K562 (cell line): ENCODE measurements at regions not wholly inside any gene's neighbourhood (a gene's known extent, or its start where the extent isn't known, plus 50 kb on each side); places are given as distances from the start of the nearest gene placed in this dataset.

Experiments
- ATAC-seq: fragments of 200-7000 bp; cut with Tn5 transposase; 3 replicates; pipeline ENCODE4 v1.9.1; 2020; ENCODE audit warnings: moderate library complexity
- BruUV-seq: library from RNA; stranded (reverse); fragments of 400-500 nt; replicated peaks from 2 replicates; lab custom pipeline; 2021; lab: Mats Ljungman, UMichigan
- CTCF ChIA-PET: fragments of 300-600 bp; formaldehyde crosslinking; extraction: SDS; loops from one replicate; lab custom pipeline; 2021; ENCODE audit warnings: low intra/inter-chr PET ratio; lab: Yijun Ruan, JAX
- POLR2A ChIA-PET: fragments of 300-600, 350-650 bp; sonication (Branson Sonifier 250); formaldehyde crosslinking; extraction: SDS; loops from one replicate; lab custom pipeline; 2021; ENCODE audit warnings: antibody characterized with exemption, inconsistent platforms; lab: Yijun Ruan, JAX
- DNase-seq, 4 experiments: peaks; one replicate each; pipeline versions ENCODE4 v3.0.0 to v3.0.0-alpha.2; 2011 to 2018; ENCODE audit warnings: low spot score in 3 of 4, mixed read lengths in 3 of 4; ENCODE audit errors: extremely low read depth in 1 of 4
- FAIRE-seq: peaks from 2 replicates; lab custom pipeline; 2011; peaks lifted over from hg19 to GRCh38; lab: Jason Lieb, UNC
- H2AFZ ChIP-seq: 2 replicates; pipeline ENCODE4 v1.6.0; 2011; ENCODE audit warnings: low read depth, low read length, control low read depth, inconsistent platforms
- H3K27ac ChIP-seq: fragments of 200-600 bp; 3 replicates; pipeline ENCODE4 v1.8.0; 2011; ENCODE audit warnings: low read depth, mild to moderate bottlenecking, control low read depth, inconsistent platforms, low read length, moderate library complexity, mixed read lengths; ENCODE audit errors: extremely low read depth
- H3K27me3 ChIP-seq, 2 experiments: fragments of 300-600 bp in 1 of 2; 2 replicates in 1 of 2; 3 replicates in 1 of 2; pipeline versions ENCODE4 v1.6.0 to v1.8.0; 2011; ENCODE audit warnings: inconsistent platforms in 2 of 2, low read length in 2 of 2, mild to moderate bottlenecking in 1 of 2, mixed read lengths in 1 of 2, moderate library complexity in 1 of 2; ENCODE audit not compliant: control insufficient read depth in 2 of 2, insufficient read depth in 2 of 2
- H3K36me3 ChIP-seq: fragments of 300-600 bp; 3 replicates; pipeline ENCODE4 v1.8.0; 2011; ENCODE audit warnings: mild to moderate bottlenecking, low read length, inconsistent platforms; ENCODE audit not compliant: control insufficient read depth, insufficient read depth
- H3K4me1 ChIP-seq, 2 experiments: fragments of 200-600 bp in 1 of 2; replicated peaks in 1 of 2; 2 replicates in 1 of 2; 3 replicates in 1 of 2; pipeline versions ENCODE4 v1.5.1 to v1.8.0; 2011; ENCODE audit warnings: inconsistent platforms in 2 of 2, low read length in 2 of 2, mild to moderate bottlenecking in 1 of 2, mixed read lengths in 1 of 2, moderate library complexity in 1 of 2; ENCODE audit not compliant: control insufficient read depth in 2 of 2, insufficient read depth in 2 of 2
- H3K4me2 ChIP-seq: 2 replicates; pipeline ENCODE4 v1.6.1; 2011; ENCODE audit warnings: low read length, control low read depth, inconsistent platforms, mixed read lengths; ENCODE audit not compliant: insufficient read depth
- H3K4me3 ChIP-seq: fragments of 200-600 bp; sonication (generic), shearing (Covaris generic); 2 replicates; pipeline ENCODE4 v1.5.1; 2016; ENCODE audit warnings: control low read depth, inconsistent platforms
- H3K79me2 ChIP-seq: fragments of 200-600 bp; 3 replicates; pipeline ENCODE4 v1.8.0; 2011; ENCODE audit warnings: low read length, inconsistent platforms; ENCODE audit not compliant: control insufficient read depth, insufficient read depth
- H3K9ac ChIP-seq, 2 experiments: 2 replicates each; pipeline versions ENCODE4 v1.6.0 to v1.6.1; 2011; ENCODE audit warnings: low read depth in 2 of 2, low read length in 2 of 2, control low read depth in 1 of 2, inconsistent platforms in 1 of 2, mild to moderate bottlenecking in 1 of 2, mixed read lengths in 1 of 2; ENCODE audit not compliant: insufficient read depth in 1 of 2
- H3K9me1 ChIP-seq: one replicate; pipeline ENCODE4 v1.6.0; 2011; ENCODE audit warnings: inconsistent platforms, mild to moderate bottlenecking, low read length, moderate library complexity; ENCODE audit not compliant: control insufficient read depth, insufficient read depth
- H3K9me3 ChIP-seq: replicated peaks from 2 replicates; pipeline ENCODE4 v1.5.1; 2011; ENCODE audit warnings: low read depth, low read length, inconsistent platforms; ENCODE audit not compliant: control insufficient read depth, insufficient read depth
- H4K20me1 ChIP-seq: replicated peaks from 2 replicates; pipeline ENCODE4 v1.6.1; 2011; ENCODE audit warnings: low read length, inconsistent platforms, mixed read lengths; ENCODE audit not compliant: control insufficient read depth, insufficient read depth
- CBX2 ChIP-seq: fragments of 200-600 bp; sonication (generic); IDR thresholded peaks from one replicate; pipeline ENCODE4 v1.6.1; 2012; ENCODE audit warnings: mild to moderate bottlenecking, low read length, inconsistent platforms; ENCODE audit not compliant: insufficient read depth, poor library complexity, severe bottlenecking
- CREM ChIP-seq: IDR thresholded peaks from 2 replicates; pipeline ENCODE4 v1.6.1; 2014; ENCODE audit warnings: antibody characterized with exemption, low read depth
- CTCF ChIP-seq, 3 experiments: IDR thresholded peaks in 2 of 3; conservative IDR thresholded peaks in 1 of 3; 2 replicates each; pipeline ENCODE4 v1.5.1; 2011 to 2012; ENCODE audit warnings: low read length in 3 of 3, mild to moderate bottlenecking in 3 of 3, control low read depth in 2 of 3, improper control_type of control experiment in 1 of 3, inconsistent platforms in 1 of 3, low read depth in 1 of 3, mixed read lengths in 1 of 3, moderate library complexity in 1 of 3; ENCODE audit not compliant: insufficient read depth in 2 of 3
- MXI1 ChIP-seq: IDR thresholded peaks from 2 replicates; pipeline ENCODE4 v1.6.1; 2011; ENCODE audit warnings: low read depth, mild to moderate bottlenecking, improper control_type of control experiment, low read length
- SMC3 ChIP-seq: conservative IDR thresholded peaks from 2 replicates; pipeline ENCODE4 v1.6.1; 2011; ENCODE audit warnings: low read depth, low read length, improper control_type of control experiment; ENCODE audit not compliant: insufficient read depth
- STAG1 ChIP-seq: sonication (generic); formaldehyde crosslinking; IDR thresholded peaks from 2 replicates; pipeline ENCODE4 v1.5.0; 2020; ENCODE audit warnings: missing genetic modification reagents, borderline replicate concordance
- TAF7 ChIP-seq: fragments of 450-650 bp; IDR thresholded peaks from 2 replicates; pipeline ENCODE4 v1.6.1; 2016; ENCODE audit warnings: missing genetic modification characterization, missing compliant biosample characterization
- WGBS: fragments of 100-300 bp; shearing (Covaris generic); methylation state at CpG from one replicate; pipeline ENCODE4 v1.1.6; 2016; ENCODE audit warnings: low coverage, mixed read lengths; ENCODE audit not compliant: insufficient coverage; ENCODE audit errors: missing lambda C conversion rate; 5-methylcytosine and 5-hydroxymethylcytosine counted together
- in situ Hi-C: fragments of 300-500 bp; cut with MboI; formaldehyde crosslinking; loops from 4 replicates; pipeline ENCODE4 v1.15.0; 2018; ENCODE audit warnings: inconsistent platforms, mixed read lengths
- intact Hi-C: fragments of 100-400 bp; cut with micrococcal nuclease; formaldehyde crosslinking; loops from 2 replicates; pipeline ENCODE4 v1.14.2; 2022
- TF ChIP-seq, protein P1 (sequence below): fragments of 450-650 bp; formaldehyde crosslinking; IDR thresholded peaks from 2 replicates; pipeline ENCODE4 v1.4.0; 2020; ENCODE audit warnings: mild to moderate bottlenecking, moderate library complexity

DNA sequence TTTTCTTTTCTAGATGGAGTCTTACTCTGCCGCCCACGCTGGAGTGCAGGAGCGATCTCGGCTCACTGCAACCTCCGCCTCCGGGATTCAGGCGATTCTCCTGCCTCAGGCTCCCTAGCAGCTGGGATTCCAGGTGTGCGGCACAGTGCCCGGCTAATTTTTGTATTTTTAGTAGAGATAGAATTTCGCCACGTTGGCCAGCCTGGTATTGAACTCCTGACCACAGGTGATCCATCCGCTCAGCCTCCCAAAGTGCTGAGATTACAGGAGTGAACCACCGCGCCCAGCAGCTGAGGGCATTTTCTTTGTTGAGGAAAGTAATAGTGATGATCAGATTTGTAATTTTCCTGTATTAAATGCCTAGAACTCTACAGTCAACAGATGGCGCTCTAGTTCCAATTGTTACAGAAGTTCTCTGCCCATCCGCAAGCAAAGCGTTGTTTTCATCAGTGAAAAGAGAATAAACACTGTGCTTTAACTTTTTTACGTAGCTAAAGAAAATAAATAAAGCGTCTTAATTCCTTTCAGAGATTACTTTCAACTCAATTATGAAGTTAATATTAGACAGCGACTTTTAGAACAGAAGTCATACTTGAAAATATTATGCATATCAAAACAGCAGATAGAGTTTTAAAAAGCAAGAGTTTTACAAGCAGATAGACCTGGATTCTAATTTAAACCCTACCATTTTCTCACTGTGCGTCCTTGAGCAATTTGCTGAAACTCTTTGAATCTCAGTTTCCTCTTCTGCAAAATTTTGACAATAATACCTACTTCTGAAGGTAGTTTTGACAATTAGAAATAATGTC is 335.1 kb downstream of the DUSP6 start:
- Histone ChIP-seq H3K79me2 (no peaks in the 10 kb centered on the region), H3K4me2 (no peak overlapping the region), H3K9me1 (no peaks in the 10 kb centered on the region), H3K9me3 (no peaks in the 10 kb centered on the region), H3K36me3 (no peaks in the 10 kb centered on the region), H3K27me3 (no peaks in the 10 kb centered on the region), H3K4me3 (no peak overlapping the region), H3K27ac (no peak overlapping the region), H4K20me1 (no peaks in the 10 kb centered on the region), H3K9ac (no peak overlapping the region), H2AFZ (no peak overlapping the region), H3K4me1 (no peaks in the 10 kb centered on the region)
- WGBS: 4% methylated on average over 21 of the region's 21 CpGs
- in situ Hi-C loops: loop anchor here (5.0 to 25.0 kb wide), 3 partner anchors 440 to 1945 kb away; partner anchors contain the start of genes CCER1, GALNT4 and POC1B
- intact Hi-C loops: no loop called here
- POLR2A ChIA-PET: no interaction called here
- BruUV-seq: no TSS peak
- peak in 3 of 4 experiments; percentile 11 to 69 (median 15) for DNase-seq
- peak; percentile 70 for FAIRE-seq
- CTCF ChIA-PET: interaction anchor here (0.6 to 5.1 kb wide), 5 partner anchors 23 to 1932 kb away, joined by 3 to 48 read pairs (median 4); partner anchors contain the start of gene GALNT4
- peak; percentile 75 for ATAC-seq
- TF ChIP-seq CBX2 (no peak), CTCF (IDR thresholded peaks at IDR 0.05 in 2 of 3, conservative IDR thresholded peaks at IDR 0.05 in 1 of 3; ENCODE audit: insufficient read depth in 2 of 3, low read depth in 1 of 3, low read length in 3 of 3) (peak; percentile 47 to 78 (median 67); a peak in 5 of 6 replicates), TAF7 (no peak), STAG1 (CRISPR knock-in tag) (peak; percentile 46; the same call in 1 of the 2 replicates), MXI1 (no peak), CREM (no peak), SMC3 (peak; percentile 68)
- TF ChIP-seq, protein P1, sequence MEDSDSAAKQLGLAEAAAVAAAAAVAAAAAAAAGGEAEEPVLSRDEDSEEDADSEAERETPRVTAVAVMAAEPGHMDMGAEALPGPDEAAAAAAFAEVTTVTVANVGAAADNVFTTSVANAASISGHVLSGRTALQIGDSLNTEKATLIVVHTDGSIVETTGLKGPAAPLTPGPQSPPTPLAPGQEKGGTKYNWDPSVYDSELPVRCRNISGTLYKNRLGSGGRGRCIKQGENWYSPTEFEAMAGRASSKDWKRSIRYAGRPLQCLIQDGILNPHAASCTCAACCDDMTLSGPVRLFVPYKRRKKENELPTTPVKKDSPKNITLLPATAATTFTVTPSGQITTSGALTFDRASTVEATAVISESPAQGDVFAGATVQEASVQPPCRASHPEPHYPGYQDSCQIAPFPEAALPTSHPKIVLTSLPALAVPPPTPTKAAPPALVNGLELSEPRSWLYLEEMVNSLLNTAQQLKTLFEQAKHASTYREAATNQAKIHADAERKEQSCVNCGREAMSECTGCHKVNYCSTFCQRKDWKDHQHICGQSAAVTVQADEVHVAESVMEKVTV (CRISPR knock-in tag): peak; percentile 66; the same call in 1 of the 2 replicates
